ENCODE measurements at regions not wholly inside any gene's neighbourhood (a gene's known extent, or its start where the extent isn't known, plus 50 kb on each side); places are given as distances from the start of the nearest gene placed in this dataset.

- no peak for TF ChIP-seq RFX5 (IDR thresholded peaks at IDR 0.05; ENCODE audit: low read depth, low read length)
- no peak for TF ChIP-seq CTCF (conservative IDR thresholded peaks at IDR 0.05; ENCODE audit: low read depth, low read length)
- no peak for TF ChIP-seq POLR2A (IDR thresholded peaks at IDR 0.05; ENCODE audit: low read depth, low read length)
- no peak for TF ChIP-seq CEBPB (IDR thresholded peaks at IDR 0.05; ENCODE audit: low read depth, low read length)
- no peak for TF ChIP-seq SMC3 (IDR thresholded peaks at IDR 0.05; ENCODE audit: low read depth, low read length)
- no peak for TF ChIP-seq MXI1 (IDR thresholded peaks at IDR 0.05; ENCODE audit: borderline replicate concordance, low read depth, low read length)
- no peak for TF ChIP-seq ELK1 (IDR thresholded peaks at IDR 0.05; ENCODE audit: borderline replicate concordance, low read depth, low read length)
- TF ChIP-seq NFE2L2 (IDR thresholded peaks at IDR 0.05; ENCODE audit: low read depth, low read length), result no peak
These were observed 1333.9 kb downstream of the BRD1 start for GRCh38 chr22:48493733-48494132.

Measured in IMR-90 (cell line).